ENCODE measurements at regions not wholly inside any gene's neighbourhood (a gene's known extent, or its start where the extent isn't known, plus 50 kb on each side); places are given as distances from the start of the nearest gene placed in this dataset.

DNA sequence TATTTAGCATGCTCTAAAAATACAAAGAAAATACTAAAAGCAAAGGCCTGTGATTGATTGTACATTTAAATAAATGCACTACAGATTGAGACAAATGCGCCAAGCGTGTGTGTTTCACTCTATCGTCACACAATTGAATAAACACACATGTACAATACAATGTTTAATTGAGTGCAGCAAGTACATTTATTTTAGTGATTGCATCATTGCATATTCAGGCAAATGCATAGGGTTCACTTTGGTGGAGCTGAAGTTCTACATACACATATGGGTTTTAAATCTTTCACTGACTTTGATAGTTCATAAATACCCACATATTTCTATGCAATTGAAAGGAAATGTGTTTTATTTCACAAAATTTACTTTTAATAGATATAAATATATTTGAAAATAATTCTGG lies 750.6 kb upstream of the MMS22L start:
- no CpG with 5 or more reads among the region's 3 CpGs for WGBS (ENCODE audit: insufficient coverage)
- H2AFZ ChIP-seq (ENCODE audit: insufficient read depth, low read depth, low read length, poor library complexity, severe bottlenecking) = no peak overlapping the region
- DNase-seq = no peak
- Mint-ChIP-seq H3K4me1 (no peaks in the 10 kb centered on the region), H3K9me3 (ENCODE audit: insufficient read depth) (no peaks in the 10 kb centered on the region), H3K27ac (no peak overlapping the region), H3K4me3 (no peak overlapping the region), H3K27me3 (no peaks in the 10 kb centered on the region)
- TF ChIP-seq EZH2 (IDR thresholded peaks at IDR 0.05; ENCODE audit: borderline replicate concordance, insufficient read depth, low read depth, low read length, poor library complexity, severe bottlenecking) = no peak
- TF ChIP-seq, protein P1, sequence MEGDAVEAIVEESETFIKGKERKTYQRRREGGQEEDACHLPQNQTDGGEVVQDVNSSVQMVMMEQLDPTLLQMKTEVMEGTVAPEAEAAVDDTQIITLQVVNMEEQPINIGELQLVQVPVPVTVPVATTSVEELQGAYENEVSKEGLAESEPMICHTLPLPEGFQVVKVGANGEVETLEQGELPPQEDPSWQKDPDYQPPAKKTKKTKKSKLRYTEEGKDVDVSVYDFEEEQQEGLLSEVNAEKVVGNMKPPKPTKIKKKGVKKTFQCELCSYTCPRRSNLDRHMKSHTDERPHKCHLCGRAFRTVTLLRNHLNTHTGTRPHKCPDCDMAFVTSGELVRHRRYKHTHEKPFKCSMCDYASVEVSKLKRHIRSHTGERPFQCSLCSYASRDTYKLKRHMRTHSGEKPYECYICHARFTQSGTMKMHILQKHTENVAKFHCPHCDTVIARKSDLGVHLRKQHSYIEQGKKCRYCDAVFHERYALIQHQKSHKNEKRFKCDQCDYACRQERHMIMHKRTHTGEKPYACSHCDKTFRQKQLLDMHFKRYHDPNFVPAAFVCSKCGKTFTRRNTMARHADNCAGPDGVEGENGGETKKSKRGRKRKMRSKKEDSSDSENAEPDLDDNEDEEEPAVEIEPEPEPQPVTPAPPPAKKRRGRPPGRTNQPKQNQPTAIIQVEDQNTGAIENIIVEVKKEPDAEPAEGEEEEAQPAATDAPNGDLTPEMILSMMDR (IDR thresholded peaks at IDR 0.05) = no peak
- H3K4me1 ChIP-seq (ENCODE audit: control insufficient read depth in 2 of 2, insufficient read depth in 2 of 2, low read length in 2 of 2) = no peaks in the 10 kb centered on the region
- intact Hi-C loops (cut with micrococcal nuclease) = no loop called here
- no peaks in the 10 kb centered on the region for H3K9me3 ChIP-seq (ENCODE audit: control extremely low read depth in 1 of 3, control insufficient read depth in 2 of 3, insufficient read depth in 1 of 3, low read length in 2 of 3)
- H3K4me3 ChIP-seq (ENCODE audit: control extremely low read depth in 1 of 5, extremely low read depth in 1 of 5, insufficient read depth in 1 of 5, low read depth in 2 of 5, low read length in 4 of 5) = no peak overlapping the region
- no peaks in the 10 kb centered on the region for H3K36me3 ChIP-seq (replicated peaks in 1 of 2; ENCODE audit: control extremely low read depth in 1 of 2, control insufficient read depth in 1 of 2, extremely low read depth in 1 of 2, insufficient read depth in 2 of 2, low read length in 1 of 2)
- POLR2A ChIA-PET = no interaction called here
- no peak overlapping the region for H3K27ac ChIP-seq (ENCODE audit: low read length in 2 of 2)
- CTCF ChIA-PET = no interaction called here
- no peaks in the 10 kb centered on the region for H3K79me2 ChIP-seq (ENCODE audit: control insufficient read depth, insufficient read depth, low read length)
- no peak overlapping the region for H3K4me2 ChIP-seq (replicated peaks; ENCODE audit: low read depth, low read length, poor library complexity, severe bottlenecking)
- no peaks in the 10 kb centered on the region for H3K27me3 ChIP-seq (replicated peaks in 1 of 4; ENCODE audit: control extremely low read depth in 1 of 4, control insufficient read depth in 3 of 4, insufficient read depth in 4 of 4, low read length in 3 of 4)
- no peaks in the 10 kb centered on the region for H4K20me1 ChIP-seq (ENCODE audit: control insufficient read depth, insufficient read depth, low read length, poor library complexity, severe bottlenecking)
- ATAC-seq (ENCODE audit: low read depth) = no peak
- H3K9ac ChIP-seq (ENCODE audit: low read length) = no peak overlapping the region

DNA sequence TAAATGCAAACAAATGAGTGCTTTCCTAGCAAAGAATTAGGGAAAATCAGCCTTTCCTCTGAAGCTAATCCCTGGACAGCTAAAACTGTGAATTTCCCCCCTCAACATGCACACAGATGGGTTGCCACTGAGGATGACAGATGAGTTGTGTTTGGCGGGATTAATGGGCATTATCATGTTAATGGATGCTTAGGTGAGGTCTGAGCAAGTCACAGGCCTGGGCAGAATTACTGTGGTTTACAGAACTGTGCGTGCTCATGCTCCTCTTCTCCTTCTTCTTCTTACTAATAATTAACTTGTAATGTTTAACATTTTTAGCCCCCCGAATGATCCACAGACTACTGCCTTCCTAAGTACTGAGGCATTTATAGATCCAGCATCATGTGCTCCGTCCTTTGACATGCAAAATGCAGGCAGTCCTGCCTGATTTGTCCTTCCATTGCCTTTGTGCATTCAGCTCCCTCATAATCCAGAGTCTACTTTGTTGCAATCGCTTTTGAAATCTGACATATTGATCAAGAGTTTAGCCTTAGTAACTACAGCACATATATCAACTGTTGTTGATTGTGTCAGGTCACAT lies 753.4 kb upstream of the MMS22L start:
- DNase-seq = no peak
- H3K9me3 Mint-ChIP-seq (ENCODE audit: insufficient read depth) = no peaks in the 10 kb centered on the region
- Histone ChIP-seq H2AFZ (ENCODE audit: insufficient read depth, low read depth, low read length, poor library complexity, severe bottlenecking) (no peak overlapping the region), H3K9me3 (ENCODE audit: control extremely low read depth in 1 of 3, control insufficient read depth in 2 of 3, insufficient read depth in 1 of 3, low read length in 2 of 3) (no peaks in the 10 kb centered on the region), H3K4me1 (ENCODE audit: control insufficient read depth in 2 of 2, insufficient read depth in 2 of 2, low read length in 2 of 2) (no peaks in the 10 kb centered on the region), H3K4me2 (replicated peaks; ENCODE audit: low read depth, low read length, poor library complexity, severe bottlenecking) (no peak overlapping the region), H3K27me3 (replicated peaks in 1 of 4; ENCODE audit: control extremely low read depth in 1 of 4, control insufficient read depth in 3 of 4, insufficient read depth in 4 of 4, low read length in 3 of 4) (no peaks in the 10 kb centered on the region), H3K36me3 (replicated peaks in 1 of 2; ENCODE audit: control extremely low read depth in 1 of 2, control insufficient read depth in 1 of 2, extremely low read depth in 1 of 2, insufficient read depth in 2 of 2, low read length in 1 of 2) (no peaks in the 10 kb centered on the region), H3K9ac (ENCODE audit: low read length) (no peak overlapping the region), H3K4me3 (ENCODE audit: control extremely low read depth in 1 of 5, extremely low read depth in 1 of 5, insufficient read depth in 1 of 5, low read depth in 2 of 5, low read length in 4 of 5) (no peak overlapping the region), H3K27ac (ENCODE audit: low read length in 2 of 2) (no peak overlapping the region), H4K20me1 (ENCODE audit: control insufficient read depth, insufficient read depth, low read length, poor library complexity, severe bottlenecking) (no peaks in the 10 kb centered on the region), H3K79me2 (ENCODE audit: control insufficient read depth, insufficient read depth, low read length) (no peaks in the 10 kb centered on the region)
- CTCF ChIA-PET = no interaction called here
- 68% methylated on average over 3 of the region's 5 CpGs for WGBS (ENCODE audit: insufficient coverage)
- intact Hi-C loops (cut with micrococcal nuclease) = no loop called here
- POLR2A ChIA-PET = no interaction called here
- ATAC-seq (ENCODE audit: low read depth) = no peak
- no peak overlapping the region for H3K27ac Mint-ChIP-seq
- no peaks in the 10 kb centered on the region for H3K4me1 Mint-ChIP-seq
- no peak overlapping the region for H3K4me3 Mint-ChIP-seq
- no peaks in the 10 kb centered on the region for H3K27me3 Mint-ChIP-seq
- TF ChIP-seq EZH2 (IDR thresholded peaks at IDR 0.05; ENCODE audit: borderline replicate concordance, insufficient read depth, low read depth, low read length, poor library complexity, severe bottlenecking) = no peak
- TF ChIP-seq, protein P1 (IDR thresholded peaks at IDR 0.05) = no peak

All from B cell (primary cell).